ENCODE measurements at regions not wholly inside any gene's neighbourhood (a gene's known extent, or its start where the extent isn't known, plus 50 kb on each side); places are given as distances from the start of the nearest gene placed in this dataset.

DNA sequence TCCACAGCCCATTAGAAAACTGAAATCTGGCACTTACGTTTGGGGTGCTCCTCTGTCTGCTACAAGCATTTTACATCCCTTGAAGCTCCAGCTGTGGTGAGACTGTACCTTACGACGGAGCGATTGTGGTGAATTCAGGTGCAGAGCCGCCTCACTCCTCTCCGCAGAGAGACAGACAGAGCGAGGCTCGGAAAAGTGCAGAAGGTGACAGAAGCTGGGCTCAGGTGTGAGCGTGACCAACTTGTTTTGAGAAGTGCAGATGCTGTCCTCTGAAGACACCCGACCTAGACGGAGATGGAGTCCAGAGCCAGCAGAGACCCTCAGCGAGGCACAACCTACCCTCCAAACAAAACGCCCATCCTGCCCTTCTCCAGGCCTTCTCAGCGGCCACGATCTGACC lies 196.5 kb downstream of the MED10 start:
- DNase-seq (ENCODE audit: low read depth), result no peak
- TF ChIP-seq CTCF (IDR thresholded peaks at IDR 0.05; ENCODE audit: control insufficient read depth, insufficient read depth, low read depth, low read length, missing control alignments), result no peak
- H3K4me3 ChIP-seq (ENCODE audit: control insufficient read depth, low read depth, low read length), result no peak overlapping the region

DNA sequence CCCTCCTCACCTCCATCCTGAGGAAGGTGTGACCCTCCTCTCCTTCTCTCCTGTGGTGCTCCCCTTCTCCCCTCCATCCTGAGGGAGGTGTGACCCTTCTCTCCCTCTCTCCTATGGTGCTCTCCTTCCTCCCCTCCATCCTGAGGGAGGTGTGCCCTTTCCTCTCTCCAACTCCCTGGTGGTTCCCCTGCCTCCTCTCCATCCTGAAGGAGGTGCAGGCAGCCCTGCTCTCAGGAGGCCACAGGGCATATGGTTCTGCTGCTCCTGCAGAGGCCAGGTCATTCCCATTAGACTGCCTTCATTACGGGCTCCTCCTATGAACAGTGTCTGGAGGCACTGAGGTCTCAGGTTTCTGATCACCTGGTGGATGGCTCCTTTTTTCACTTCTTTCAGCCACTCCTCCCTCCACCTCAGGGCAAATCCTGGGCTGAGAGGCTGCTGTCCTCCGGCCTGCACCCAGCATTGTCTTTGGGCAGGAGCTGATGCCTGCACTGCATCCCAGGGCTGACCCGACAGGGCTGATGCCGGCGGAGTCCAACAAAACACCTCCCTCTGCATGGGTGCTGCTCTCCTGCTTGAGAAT lies 197.1 kb downstream of the MED10 start:
- DNase-seq (ENCODE audit: low read depth), result no peak
- H3K4me3 ChIP-seq (ENCODE audit: control insufficient read depth, low read depth, low read length), result no peak overlapping the region
- no peak for TF ChIP-seq CTCF (IDR thresholded peaks at IDR 0.05; ENCODE audit: control insufficient read depth, insufficient read depth, low read depth, low read length, missing control alignments)

- TF ChIP-seq CTCF (IDR thresholded peaks at IDR 0.05; ENCODE audit: control insufficient read depth, insufficient read depth, low read depth, low read length, missing control alignments), result no peak
- no peak overlapping the region for H3K4me3 ChIP-seq (ENCODE audit: control insufficient read depth, low read depth, low read length)
- no peak for DNase-seq (ENCODE audit: low read depth)
Measured at GRCh38 chr5:6180231-6180872, 198.0 kb downstream of the MED10 start.

DNA sequence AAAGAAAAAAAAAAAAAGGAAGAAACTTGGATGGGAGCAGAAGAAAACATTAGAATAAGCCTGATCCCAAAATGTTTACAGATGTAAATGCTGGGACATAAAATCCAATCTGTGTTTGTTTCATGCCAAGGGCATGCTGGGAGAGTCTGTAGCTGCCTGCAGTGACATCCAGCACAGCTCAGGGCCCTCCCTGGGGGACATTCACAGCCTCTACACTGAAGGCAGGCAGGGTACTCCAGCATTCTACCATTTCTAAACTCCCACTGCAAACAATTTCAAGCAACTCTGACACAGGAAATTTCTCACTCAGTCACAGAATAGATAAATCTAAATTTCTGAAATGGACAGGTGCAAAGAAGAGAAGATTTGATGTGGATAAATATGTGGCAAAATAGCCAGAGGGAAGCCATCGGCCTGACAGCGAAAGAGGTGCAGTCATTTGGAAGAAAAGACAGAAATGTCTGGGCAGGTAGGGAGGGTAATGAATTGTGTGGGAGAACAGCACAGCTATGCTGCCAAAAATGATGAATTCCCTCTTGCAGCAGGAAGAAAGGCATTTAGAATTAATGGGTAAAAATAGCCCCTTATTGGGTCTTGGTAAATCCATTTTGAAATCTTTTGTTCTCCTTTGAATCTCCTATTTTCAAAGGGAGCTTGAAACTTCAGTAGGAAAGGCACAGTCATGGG lies 199.4 kb downstream of the MED10 start:
- DNase-seq (ENCODE audit: low read depth), result no peak
- no peak for TF ChIP-seq CTCF (IDR thresholded peaks at IDR 0.05; ENCODE audit: control insufficient read depth, insufficient read depth, low read depth, low read length, missing control alignments)
- H3K4me3 ChIP-seq (ENCODE audit: control insufficient read depth, low read depth, low read length), result no peak overlapping the region

GRCh38 chr5:6177926-6178325 lies 200.4 kb downstream of the MED10 start:
- no peak for DNase-seq (ENCODE audit: low read depth)
- no peak overlapping the region for H3K4me3 ChIP-seq (ENCODE audit: control insufficient read depth, low read depth, low read length)
- TF ChIP-seq CTCF (IDR thresholded peaks at IDR 0.05; ENCODE audit: control insufficient read depth, insufficient read depth, low read depth, low read length, missing control alignments), result no peak

GRCh38 chr5:6176102-6176693 lies 202.1 kb downstream of the MED10 start:
- no peak for DNase-seq (ENCODE audit: low read depth)
- no peak overlapping the region for H3K4me3 ChIP-seq (ENCODE audit: control insufficient read depth, low read depth, low read length)
- TF ChIP-seq CTCF (IDR thresholded peaks at IDR 0.05; ENCODE audit: control insufficient read depth, insufficient read depth, low read depth, low read length, missing control alignments), result no peak

All from AG09309 (cell line).